GM21619 (cell line): ENCODE measurements at regions not wholly inside any gene's neighbourhood (a gene's known extent, or its start where the extent isn't known, plus 50 kb on each side); places are given as distances from the start of the nearest gene placed in this dataset.

Experiments used
- ATAC-seq: cut with Tn5 transposase; IDR thresholded peaks from one replicate; pipeline ENCODE4 v1.9.1; 2021; ENCODE audit not compliant: unreplicated experiment

GRCh38 chr12:67217647-67218046, 51.5 kb upstream of the CAND1 start:
- no peak for ATAC-seq
